HUES48 (cell line): ENCODE measurements at regions not wholly inside any gene's neighbourhood (a gene's known extent, or its start where the extent isn't known, plus 50 kb on each side); places are given as distances from the start of the nearest gene placed in this dataset.

Experiments used
- H3K27ac ChIP-seq: one replicate; pipeline ENCODE4 v1.7.0; 2013; ENCODE audit warnings: low read depth, low read length, inconsistent platforms
- H3K27me3 ChIP-seq: 2 replicates; pipeline ENCODE4 v1.6.1; 2013; ENCODE audit warnings: mild to moderate bottlenecking, low read length; ENCODE audit not compliant: control insufficient read depth, insufficient read depth
- H3K36me3 ChIP-seq: 2 replicates; pipeline ENCODE4 v1.6.1; 2013; ENCODE audit warnings: low read length; ENCODE audit not compliant: control insufficient read depth, insufficient read depth
- H3K4me1 ChIP-seq: 2 replicates; pipeline ENCODE4 v1.6.1; 2013; ENCODE audit warnings: mild to moderate bottlenecking, low read length; ENCODE audit not compliant: control insufficient read depth, insufficient read depth
- H3K4me3 ChIP-seq: 2 replicates; pipeline ENCODE4 v1.5.1; 2013; ENCODE audit warnings: mild to moderate bottlenecking, low read depth, low read length
- H3K9ac ChIP-seq: 2 replicates; pipeline ENCODE4 v1.6.1; 2013; ENCODE audit warnings: mild to moderate bottlenecking, low read depth, low read length, moderate library complexity
- H3K9me3 ChIP-seq: 2 replicates; pipeline ENCODE4 v1.6.1; 2013; ENCODE audit warnings: low read length; ENCODE audit not compliant: control insufficient read depth, insufficient read depth

- no peak overlapping the region for H3K9ac ChIP-seq
- H3K27me3 ChIP-seq = no peaks in the 10 kb centered on the region
- no peak overlapping the region for H3K27ac ChIP-seq
- H3K4me1 ChIP-seq = no peaks in the 10 kb centered on the region
- no peaks in the 10 kb centered on the region for H3K9me3 ChIP-seq
- H3K36me3 ChIP-seq = no peaks in the 10 kb centered on the region
- no peak overlapping the region for H3K4me3 ChIP-seq
Measured at GRCh38 chr15:35657679-35658311, 111.8 kb upstream of the DPH6 start.

- H3K9ac ChIP-seq = no peak overlapping the region
- no peak overlapping the region for H3K4me3 ChIP-seq
Measured at GRCh38 chr15:35663956-35664355, 118.0 kb upstream of the DPH6 start.

GRCh38 chr15:35665896-35666536 is 120.1 kb upstream of the DPH6 start:
- H3K27me3 ChIP-seq = no peaks in the 10 kb centered on the region
- no peak overlapping the region for H3K27ac ChIP-seq
- no peaks in the 10 kb centered on the region for H3K9me3 ChIP-seq
- no peak overlapping the region for H3K9ac ChIP-seq
- no peak overlapping the region for H3K4me3 ChIP-seq
- no peaks in the 10 kb centered on the region for H3K36me3 ChIP-seq
- H3K4me1 ChIP-seq = peaks cover 16% of the 10 kb centered on the region

More at GRCh38 chr15:35663956-35664355, 118.0 kb upstream of the DPH6 start:
- Histone ChIP-seq H3K27me3 (no peaks in the 10 kb centered on the region), H3K9me3 (no peaks in the 10 kb centered on the region), H3K36me3 (no peaks in the 10 kb centered on the region), H3K4me1 (peaks cover 9% of the 10 kb centered on the region), H3K27ac (no peak overlapping the region)

GRCh38 chr15:35667908-35668307 is 121.9 kb upstream of the DPH6 start:
- H3K27me3 ChIP-seq = no peaks in the 10 kb centered on the region
- no peak overlapping the region for H3K27ac ChIP-seq
- H3K4me3 ChIP-seq = no peak overlapping the region
- H3K9me3 ChIP-seq = no peaks in the 10 kb centered on the region
- no peak overlapping the region for H3K9ac ChIP-seq
- no peaks in the 10 kb centered on the region for H3K36me3 ChIP-seq
- peaks cover 16% of the 10 kb centered on the region for H3K4me1 ChIP-seq

GRCh38 chr15:35669021-35669420 is 123.1 kb upstream of the DPH6 start:
- no peak overlapping the region for H3K4me3 ChIP-seq
- no peaks in the 10 kb centered on the region for H3K36me3 ChIP-seq
- peak overlapping the region; percentile 71 for H3K27ac ChIP-seq
- peak overlapping the region; percentile 11; the same call in 1 of the 2 replicates for H3K9ac ChIP-seq
- H3K27me3 ChIP-seq = no peaks in the 10 kb centered on the region
- H3K4me1 ChIP-seq = peaks cover 16% of the 10 kb centered on the region
- no peaks in the 10 kb centered on the region for H3K9me3 ChIP-seq

GRCh38 chr15:35669432-35670045 is 123.6 kb upstream of the DPH6 start:
- Histone ChIP-seq H3K4me1 (peaks cover 16% of the 10 kb centered on the region), H3K9ac (peak overlapping the region; percentile 11; the same call in 1 of the 2 replicates), H3K27ac (peak overlapping the region; percentile 71), H3K27me3 (no peaks in the 10 kb centered on the region), H3K4me3 (no peak overlapping the region), H3K9me3 (no peaks in the 10 kb centered on the region), H3K36me3 (no peaks in the 10 kb centered on the region)

GRCh38 chr15:35671197-35671596 is 125.2 kb upstream of the DPH6 start:
- Histone ChIP-seq H3K9me3 (no peaks in the 10 kb centered on the region), H3K27ac (no peak overlapping the region), H3K4me3 (no peak overlapping the region), H3K4me1 (peaks cover 22% of the 10 kb centered on the region), H3K9ac (no peak overlapping the region), H3K36me3 (no peaks in the 10 kb centered on the region), H3K27me3 (no peaks in the 10 kb centered on the region)

GRCh38 chr15:35671981-35672380 is 126.0 kb upstream of the DPH6 start:
- Histone ChIP-seq H3K9me3 (no peaks in the 10 kb centered on the region), H3K4me1 (peaks cover 22% of the 10 kb centered on the region), H3K36me3 (no peaks in the 10 kb centered on the region), H3K4me3 (no peak overlapping the region), H3K27ac (no peak overlapping the region), H3K9ac (no peak overlapping the region), H3K27me3 (no peaks in the 10 kb centered on the region)

GRCh38 chr15:35673093-35673684 is 127.2 kb upstream of the DPH6 start:
- Histone ChIP-seq H3K27ac (no peak overlapping the region), H3K4me3 (no peak overlapping the region), H3K9ac (no peak overlapping the region)

GRCh38 chr15:35674873-35675781 is 129.2 kb upstream of the DPH6 start:
- Histone ChIP-seq H3K4me1 (peaks cover 11% of the 10 kb centered on the region; the same call in 1 of the 2 replicates), H3K9ac (no peak overlapping the region), H3K36me3 (no peaks in the 10 kb centered on the region), H3K4me3 (no peak overlapping the region), H3K27ac (no peak overlapping the region), H3K27me3 (no peaks in the 10 kb centered on the region), H3K9me3 (no peaks in the 10 kb centered on the region)

More at GRCh38 chr15:35673093-35673684, 127.2 kb upstream of the DPH6 start:
- Histone ChIP-seq H3K36me3 (no peaks in the 10 kb centered on the region), H3K27me3 (no peaks in the 10 kb centered on the region), H3K9me3 (no peaks in the 10 kb centered on the region), H3K4me1 (peaks cover 19% of the 10 kb centered on the region)
